HG03571 (cell line): ENCODE measurements at regions not wholly inside any gene's neighbourhood (a gene's known extent, or its start where the extent isn't known, plus 50 kb on each side); places are given as distances from the start of the nearest gene placed in this dataset.

Source experiments
- ATAC-seq: cut with Tn5 transposase; IDR thresholded peaks from one replicate; pipeline ENCODE4 v1.9.1; 2021; ENCODE audit not compliant: unreplicated experiment

DNA sequence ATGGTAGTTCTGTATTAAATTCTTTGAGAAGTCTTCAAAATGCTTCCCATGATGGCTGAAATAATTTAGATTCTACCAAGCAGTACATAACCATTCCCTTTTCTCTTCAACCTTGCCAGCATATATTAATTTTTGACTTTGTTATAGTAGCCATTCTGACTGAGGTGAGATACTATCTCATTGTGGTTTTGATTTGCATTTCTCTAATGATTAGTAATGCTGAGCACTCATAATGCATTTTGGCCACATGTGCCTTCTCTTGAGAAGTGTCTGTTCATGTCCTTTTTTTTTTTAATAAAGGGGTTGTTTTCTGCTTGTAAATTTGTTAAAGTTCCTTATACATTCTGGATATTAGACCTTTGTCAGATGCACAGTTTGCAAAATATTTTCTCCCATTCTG is 173.9 kb downstream of the CALCRL start:
- no peak for ATAC-seq

- no peak for ATAC-seq
Measured at GRCh38 chr2:187272255-187272654, 175.8 kb downstream of the CALCRL start.

DNA sequence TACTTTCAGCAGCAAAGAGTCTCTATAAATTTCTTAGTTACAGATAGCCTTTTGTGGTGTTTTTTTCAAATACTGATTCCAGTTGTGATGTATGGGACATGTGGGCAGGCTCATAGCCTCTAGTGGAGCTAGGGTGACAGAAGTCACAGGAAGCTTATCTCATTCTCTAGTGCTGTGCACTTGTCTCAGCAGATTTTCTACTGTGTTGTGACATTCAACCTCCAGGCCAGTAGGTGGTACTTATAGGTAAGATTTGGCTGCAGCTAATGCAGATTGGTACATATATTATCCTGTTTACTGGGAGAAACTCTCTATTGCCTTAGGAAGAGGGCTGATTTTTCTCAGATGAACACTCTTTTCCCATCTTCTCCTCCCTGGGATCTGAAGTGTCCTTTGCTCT is 176.2 kb downstream of the CALCRL start:
- ATAC-seq = no peak

- ATAC-seq = no peak
Measured at GRCh38 chr2:187266645-187267044, 181.4 kb downstream of the CALCRL start.

DNA sequence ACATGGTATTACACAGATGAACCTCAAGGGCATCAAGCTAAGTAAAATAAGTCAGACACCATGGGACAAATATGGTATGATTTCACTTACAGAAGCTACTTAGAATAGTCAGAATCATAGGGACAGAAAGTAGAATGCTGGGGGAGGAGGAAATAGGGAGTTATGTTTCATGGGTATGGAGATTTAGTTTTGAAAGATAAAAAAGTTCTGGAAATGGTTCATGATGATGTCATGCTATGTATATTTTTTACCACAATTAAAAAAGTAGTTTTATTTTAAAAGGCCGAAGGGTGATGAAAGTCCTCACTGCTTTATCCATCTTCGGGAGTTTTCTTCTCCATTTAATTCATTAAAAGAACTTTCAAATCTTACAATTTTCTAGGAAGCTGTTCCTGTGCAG is 181.9 kb downstream of the CALCRL start:
- ATAC-seq = no peak

DNA sequence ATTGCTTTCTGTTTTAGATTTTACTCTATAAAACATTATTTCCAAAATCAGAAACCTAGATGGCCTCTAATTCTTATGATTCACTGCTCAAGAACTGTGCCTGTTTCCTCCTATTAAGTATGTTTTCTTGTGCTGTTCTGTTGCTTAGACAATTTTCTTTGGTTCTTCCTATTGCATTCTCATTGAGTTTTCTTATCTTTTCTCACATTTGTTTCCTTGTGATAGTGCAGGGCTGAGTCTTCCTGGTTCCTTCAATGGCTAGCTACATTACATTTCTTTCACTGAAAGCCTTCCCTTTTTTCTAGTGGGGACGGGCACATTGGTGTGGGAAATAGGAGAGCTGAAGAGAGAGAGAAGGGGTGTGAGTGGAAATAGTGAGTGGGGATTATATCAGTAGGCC is 183.4 kb downstream of the CALCRL start:
- no peak for ATAC-seq

DNA sequence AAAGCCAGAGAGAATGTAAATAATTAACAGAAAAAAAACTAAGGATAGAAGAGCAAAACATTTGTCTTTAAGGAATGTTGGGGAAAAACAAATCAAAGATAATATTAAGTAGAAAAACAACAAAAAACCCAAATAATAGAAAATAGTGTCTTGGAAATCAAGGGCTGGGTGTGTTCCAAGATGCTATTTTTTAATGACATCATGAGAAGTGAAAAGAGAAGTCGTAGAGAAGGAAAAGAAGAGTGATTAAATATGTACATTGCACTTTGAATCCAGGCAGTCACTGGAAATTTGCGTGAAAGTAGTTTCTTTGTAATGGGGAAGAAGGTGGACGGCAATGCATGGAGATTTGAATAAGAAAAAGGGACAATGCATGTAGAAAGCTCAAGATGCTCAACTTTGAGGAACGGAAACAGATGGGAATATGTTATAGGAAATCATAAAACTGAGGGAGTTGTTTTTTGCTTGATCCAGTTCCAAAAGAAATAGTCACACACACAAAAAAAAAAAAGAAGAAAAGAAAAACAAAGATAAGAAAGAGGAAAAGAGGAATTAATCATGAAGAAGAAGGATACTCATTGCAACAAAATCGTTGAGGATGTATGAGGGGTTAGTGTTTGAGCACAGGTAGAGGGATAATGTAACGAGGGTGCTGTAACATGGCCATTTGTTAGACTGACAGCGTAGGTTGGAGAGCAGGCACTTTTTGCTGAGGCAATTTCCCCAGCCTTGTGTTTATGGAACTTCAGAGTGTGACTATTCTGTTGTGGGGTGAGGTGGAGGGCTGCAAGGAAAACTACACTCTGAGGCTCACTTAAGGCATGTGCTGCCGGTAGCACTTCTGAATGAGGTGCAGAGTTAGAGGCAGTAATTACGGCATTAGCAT is 184.1 kb downstream of the CALCRL start:
- no peak for ATAC-seq

DNA sequence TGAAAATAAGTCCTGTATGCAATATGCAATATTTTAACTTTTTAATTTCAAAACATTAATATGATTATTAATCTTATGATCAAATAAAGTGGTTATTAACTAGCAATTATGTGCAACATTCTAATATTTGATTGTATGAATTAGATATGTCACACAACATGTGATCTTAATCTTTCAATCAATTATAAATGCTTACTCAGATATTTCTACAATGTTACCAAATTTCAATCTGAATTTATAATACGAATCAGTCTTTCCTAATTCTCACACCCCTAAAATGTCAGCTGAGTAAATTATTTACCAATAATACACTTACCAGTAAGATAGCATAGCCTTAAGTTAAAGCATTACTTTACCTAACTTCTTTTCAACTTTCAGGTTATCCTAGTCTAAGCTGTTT is 186.3 kb downstream of the CALCRL start:
- ATAC-seq = no peak

GRCh38 chr2:187252063-187252462 is 196.0 kb downstream of the CALCRL start:
- no peak for ATAC-seq

- ATAC-seq = no peak
Measured at GRCh38 chr2:187250137-187250536, 197.9 kb downstream of the CALCRL start.

DNA sequence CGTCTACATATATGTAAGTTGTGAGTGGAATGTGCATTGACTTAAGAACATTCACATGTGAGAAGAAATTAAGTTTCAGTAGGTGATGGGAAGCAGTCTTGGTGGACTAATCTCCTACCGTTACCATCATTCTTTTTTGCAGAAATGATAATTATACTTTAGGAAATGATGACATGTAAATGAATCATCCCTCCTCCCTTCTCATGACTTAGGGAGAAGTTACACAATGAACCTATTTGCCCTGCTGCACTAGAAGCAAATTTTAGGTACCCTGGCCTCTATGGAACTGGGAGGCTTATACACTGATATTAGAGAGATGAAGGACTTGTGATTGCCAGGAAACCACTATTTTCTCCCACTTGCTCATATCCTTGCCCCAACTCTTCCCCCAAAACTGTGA is 214.2 kb downstream of the CALCRL start:
- no peak for ATAC-seq

- no peak for ATAC-seq
Measured at GRCh38 chr2:187232749-187233148, 215.3 kb downstream of the CALCRL start.

GRCh38 chr2:187230088-187230487 is 218.0 kb downstream of the CALCRL start:
- ATAC-seq = no peak

DNA sequence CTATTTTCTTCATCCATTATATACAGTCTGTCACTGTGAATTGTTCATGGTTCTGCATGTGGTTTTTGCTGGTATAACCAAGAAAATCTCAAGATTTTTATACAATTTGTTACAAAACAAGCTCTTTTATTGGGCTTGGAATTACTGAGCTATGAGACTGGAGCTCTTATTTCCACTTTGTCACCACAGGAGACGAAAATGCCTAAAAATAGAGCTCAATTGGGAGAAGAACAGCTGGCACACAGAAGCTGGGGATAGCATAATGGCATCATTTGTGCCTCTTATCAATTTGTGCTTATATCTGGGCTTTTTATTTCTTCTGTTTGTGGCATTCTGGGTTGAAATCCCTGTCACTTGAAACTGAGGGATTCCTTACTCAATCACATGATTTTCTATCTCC is 219.1 kb downstream of the CALCRL start:
- no peak for ATAC-seq

DNA sequence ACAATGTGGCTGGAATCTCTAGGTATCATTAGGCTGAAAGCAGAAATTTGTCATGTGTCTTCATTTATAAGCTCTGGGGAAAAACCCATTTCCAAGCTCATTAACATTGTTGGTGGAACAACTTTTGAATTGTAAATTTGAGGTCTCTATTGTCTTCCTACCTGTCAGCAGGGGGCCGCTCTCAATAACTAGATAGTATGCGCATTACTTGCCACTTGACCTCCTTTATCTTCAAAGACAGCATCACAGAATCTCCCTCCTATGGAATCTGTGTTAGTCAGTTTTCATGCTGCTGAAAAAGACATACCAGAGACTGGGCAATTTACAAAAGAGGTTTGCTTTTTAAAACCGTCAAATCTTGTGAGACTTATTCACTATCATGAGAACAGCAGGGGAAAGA is 223.1 kb downstream of the CALCRL start:
- ATAC-seq = no peak

- no peak for ATAC-seq
Measured at GRCh38 chr2:187220071-187220470, 228.0 kb downstream of the CALCRL start.

DNA sequence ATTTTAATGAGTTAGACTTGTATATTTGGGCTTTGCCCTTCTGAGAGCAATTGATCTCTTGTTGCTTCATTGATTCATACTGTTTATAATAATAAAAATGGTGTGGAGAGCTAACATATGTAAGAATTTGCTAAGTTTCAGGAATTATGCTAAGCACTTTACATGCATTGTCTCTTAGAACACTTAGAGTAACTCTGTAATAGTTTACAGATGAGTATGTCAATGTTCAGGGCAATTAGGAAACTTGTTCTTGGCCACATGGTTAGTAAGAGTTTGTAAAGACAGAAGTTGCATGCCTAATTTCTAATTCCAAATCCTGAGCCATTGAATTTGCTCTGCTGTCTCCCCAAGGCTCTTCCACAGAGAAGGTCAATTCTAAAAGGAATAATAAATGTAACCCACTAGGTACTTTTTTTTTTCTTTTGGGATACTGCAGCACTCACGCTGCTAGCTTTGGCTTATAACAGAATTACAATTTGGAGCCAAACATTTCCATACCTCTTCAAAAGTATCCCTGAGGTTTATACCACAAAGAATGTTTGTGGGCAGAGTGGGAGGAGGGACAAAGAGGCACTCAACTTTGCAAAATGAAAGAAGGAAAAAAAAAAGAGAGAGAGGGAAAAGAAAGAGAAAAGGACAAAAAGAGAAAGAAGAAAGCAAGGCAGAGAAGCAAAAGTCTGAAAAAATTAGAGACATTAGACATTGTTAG is 232.4 kb downstream of the CALCRL start:
- ATAC-seq = no peak

- ATAC-seq = no peak
Measured at GRCh38 chr2:187214306-187214705, 233.7 kb downstream of the CALCRL start.

- ATAC-seq = no peak
Measured at GRCh38 chr2:187213798-187214197, 234.3 kb downstream of the CALCRL start.

DNA sequence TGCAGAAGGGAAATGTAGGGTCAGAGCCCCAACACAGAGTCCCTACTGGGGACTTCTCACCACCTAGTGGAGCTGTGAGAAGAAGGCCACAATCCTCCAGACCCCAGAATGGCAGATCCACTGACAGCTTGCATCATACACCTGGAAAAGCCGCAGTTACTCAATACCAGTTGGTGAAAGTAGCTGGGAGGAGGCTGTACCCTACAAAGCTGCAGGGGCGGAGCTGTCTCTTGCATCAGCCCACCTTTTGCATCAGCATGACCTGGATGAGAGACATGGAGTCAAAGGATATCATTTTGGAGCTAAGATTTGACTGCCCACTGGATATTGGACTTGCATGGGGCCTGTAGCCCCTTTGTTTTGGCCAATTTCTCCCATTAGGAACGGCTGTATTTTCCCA is 237.3 kb downstream of the CALCRL start:
- no peak for ATAC-seq

GRCh38 chr2:187208199-187208785 is 239.8 kb downstream of the CALCRL start:
- ATAC-seq = no peak

- no peak for ATAC-seq
Measured at GRCh38 chr2:187207126-187207525, 240.9 kb downstream of the CALCRL start.
